Activated naive CD4-positive, alpha-beta T cell treated with anti-CD3 and anti-CD28 coated beads for 36 hours (primary cell): ENCODE measurements at regions not wholly inside any gene's neighbourhood (a gene's known extent, or its start where the extent isn't known, plus 50 kb on each side); places are given as distances from the start of the nearest gene placed in this dataset.

Experiments
- CTCF ChIA-PET: fragments of 350-600 bp; sonication (Branson Sonifier 250); formaldehyde crosslinking; loops from one replicate; lab custom pipeline; 2021; ENCODE audit warnings: antibody characterized with exemption; lab: Charles Lee
- DNase-seq: peaks from one replicate; pipeline ENCODE4 v3.0.0-alpha.2; 2020
- H3K27ac Mint-ChIP-seq: one replicate; pipeline ENCODE4 v1.8.0; 2021; ENCODE audit warnings: mild to moderate bottlenecking, mixed read lengths
- H3K27me3 Mint-ChIP-seq: one replicate; pipeline ENCODE4 v1.8.0; 2021; ENCODE audit warnings: low read depth, mixed read lengths
- H3K36me3 Mint-ChIP-seq: one replicate; pipeline ENCODE4 v1.8.0; 2021; ENCODE audit warnings: low read depth, mixed read lengths
- H3K4me1 Mint-ChIP-seq: one replicate; pipeline ENCODE4 v1.8.0; 2021; ENCODE audit warnings: low read depth, mixed read lengths
- H3K4me3 Mint-ChIP-seq: one replicate; pipeline ENCODE4 v1.8.0; 2021; ENCODE audit warnings: mild to moderate bottlenecking, moderate library complexity, mixed read lengths
- H3K9me3 Mint-ChIP-seq: one replicate; pipeline ENCODE4 v1.8.0; 2021; ENCODE audit warnings: mixed read lengths
- intact Hi-C: fragments of 100-400 bp; cut with micrococcal nuclease; formaldehyde crosslinking; loops from one replicate; pipeline ENCODE4 v1.15.1; 2023

GRCh38 chr3:72129501-72130094 is 344.6 kb upstream of the PROK2 start:
- no peaks in the 10 kb centered on the region for H3K9me3 Mint-ChIP-seq
- H3K27ac Mint-ChIP-seq: no peak overlapping the region
- no peak for DNase-seq
- peaks cover 10% of the 10 kb centered on the region for H3K4me1 Mint-ChIP-seq
- H3K27me3 Mint-ChIP-seq: peaks cover 2% of the 10 kb centered on the region
- intact Hi-C loops: no loop called here
- CTCF ChIA-PET: no interaction called here
- H3K4me3 Mint-ChIP-seq: no peak overlapping the region
- no peaks in the 10 kb centered on the region for H3K36me3 Mint-ChIP-seq

- intact Hi-C loops: no loop called here
- H3K36me3 Mint-ChIP-seq: no peaks in the 10 kb centered on the region
- H3K4me1 Mint-ChIP-seq: peaks cover 3% of the 10 kb centered on the region
- peaks cover 2% of the 10 kb centered on the region for H3K27me3 Mint-ChIP-seq
- CTCF ChIA-PET: no interaction called here
- H3K4me3 Mint-ChIP-seq: no peak overlapping the region
- DNase-seq: no peak
- no peaks in the 10 kb centered on the region for H3K9me3 Mint-ChIP-seq
- no peak overlapping the region for H3K27ac Mint-ChIP-seq
Observed at GRCh38 chr3:72128921-72129320, 344.0 kb upstream of the PROK2 start.

GRCh38 chr3:72127844-72128243 is 342.9 kb upstream of the PROK2 start:
- no peak overlapping the region for H3K27ac Mint-ChIP-seq
- CTCF ChIA-PET: no interaction called here
- intact Hi-C loops: no loop called here
- no peaks in the 10 kb centered on the region for H3K9me3 Mint-ChIP-seq
- peaks cover 2% of the 10 kb centered on the region for H3K27me3 Mint-ChIP-seq
- H3K4me1 Mint-ChIP-seq: no peaks in the 10 kb centered on the region
- no peaks in the 10 kb centered on the region for H3K36me3 Mint-ChIP-seq
- H3K4me3 Mint-ChIP-seq: no peak overlapping the region
- no peak for DNase-seq

- no peaks in the 10 kb centered on the region for H3K36me3 Mint-ChIP-seq
- H3K27ac Mint-ChIP-seq: no peak overlapping the region
- CTCF ChIA-PET: no interaction called here
- intact Hi-C loops: no loop called here
- H3K4me1 Mint-ChIP-seq: no peaks in the 10 kb centered on the region
- no peak for DNase-seq
- H3K4me3 Mint-ChIP-seq: no peak overlapping the region
- H3K9me3 Mint-ChIP-seq: no peaks in the 10 kb centered on the region
- peaks cover 2% of the 10 kb centered on the region for H3K27me3 Mint-ChIP-seq
Observed at GRCh38 chr3:72127224-72127612, 342.3 kb upstream of the PROK2 start.

- CTCF ChIA-PET: no interaction called here
Observed at GRCh38 chr3:72126441-72127223, 341.7 kb upstream of the PROK2 start.

GRCh38 chr3:72123908-72124441 is 339.0 kb upstream of the PROK2 start:
- CTCF ChIA-PET: no interaction called here
- no peaks in the 10 kb centered on the region for H3K4me1 Mint-ChIP-seq
- H3K4me3 Mint-ChIP-seq: no peak overlapping the region
- peak; percentile 52 for DNase-seq
- no peaks in the 10 kb centered on the region for H3K36me3 Mint-ChIP-seq
- intact Hi-C loops: no loop called here
- H3K27ac Mint-ChIP-seq: no peak overlapping the region
- H3K27me3 Mint-ChIP-seq: peaks cover 2% of the 10 kb centered on the region
- H3K9me3 Mint-ChIP-seq: no peaks in the 10 kb centered on the region

More at GRCh38 chr3:72126441-72127223, 341.7 kb upstream of the PROK2 start:
- Mint-ChIP-seq H3K27ac (no peak overlapping the region), H3K27me3 (peaks cover 2% of the 10 kb centered on the region), H3K4me3 (no peak overlapping the region), H3K4me1 (no peaks in the 10 kb centered on the region), H3K9me3 (no peaks in the 10 kb centered on the region), H3K36me3 (no peaks in the 10 kb centered on the region)
- DNase-seq: no peak
- intact Hi-C loops: no loop called here

- H3K27me3 Mint-ChIP-seq: peaks cover 5% of the 10 kb centered on the region
- H3K27ac Mint-ChIP-seq: no peak overlapping the region
- H3K4me3 Mint-ChIP-seq: no peak overlapping the region
- intact Hi-C loops: no loop called here
- no peaks in the 10 kb centered on the region for H3K9me3 Mint-ChIP-seq
- H3K36me3 Mint-ChIP-seq: no peaks in the 10 kb centered on the region
- no peak for DNase-seq
- no peaks in the 10 kb centered on the region for H3K4me1 Mint-ChIP-seq
- CTCF ChIA-PET: no interaction called here
Observed at GRCh38 chr3:72120806-72121778, 336.1 kb upstream of the PROK2 start.

- CTCF ChIA-PET: no interaction called here
- Mint-ChIP-seq H3K9me3 (no peaks in the 10 kb centered on the region), H3K27me3 (peaks cover 2% of the 10 kb centered on the region), H3K4me1 (no peaks in the 10 kb centered on the region), H3K27ac (no peak overlapping the region), H3K4me3 (no peak overlapping the region), H3K36me3 (no peaks in the 10 kb centered on the region)
- intact Hi-C loops: no loop called here
- DNase-seq: no peak
Observed at GRCh38 chr3:72120039-72120438, 335.1 kb upstream of the PROK2 start.

- Mint-ChIP-seq H3K27me3 (peaks cover 2% of the 10 kb centered on the region), H3K9me3 (no peaks in the 10 kb centered on the region), H3K4me3 (no peak overlapping the region), H3K36me3 (no peaks in the 10 kb centered on the region), H3K27ac (no peak overlapping the region), H3K4me1 (no peaks in the 10 kb centered on the region)
- intact Hi-C loops: no loop called here
- CTCF ChIA-PET: interaction anchor here (0.6 kb wide), 1 partner anchor 113 kb away, joined by 3 read pairs; no protein-coding TSS in a partner anchor
- no peak for DNase-seq
Observed at GRCh38 chr3:72118628-72119027, 333.7 kb upstream of the PROK2 start.

- Mint-ChIP-seq H3K4me3 (no peak overlapping the region), H3K27me3 (peaks cover 2% of the 10 kb centered on the region), H3K4me1 (no peaks in the 10 kb centered on the region), H3K27ac (no peak overlapping the region), H3K9me3 (no peaks in the 10 kb centered on the region), H3K36me3 (no peaks in the 10 kb centered on the region)
- intact Hi-C loops: no loop called here
- DNase-seq: no peak
- CTCF ChIA-PET: no interaction called here
Observed at GRCh38 chr3:72116226-72116625, 331.3 kb upstream of the PROK2 start.

- H3K36me3 Mint-ChIP-seq: no peaks in the 10 kb centered on the region
- H3K4me1 Mint-ChIP-seq: no peaks in the 10 kb centered on the region
- DNase-seq: no peak
- H3K27ac Mint-ChIP-seq: no peak overlapping the region
- CTCF ChIA-PET: no interaction called here
- peaks cover 2% of the 10 kb centered on the region for H3K27me3 Mint-ChIP-seq
- H3K4me3 Mint-ChIP-seq: no peak overlapping the region
- intact Hi-C loops: no loop called here
- H3K9me3 Mint-ChIP-seq: no peaks in the 10 kb centered on the region
Observed at GRCh38 chr3:72115307-72115706, 330.4 kb upstream of the PROK2 start.

GRCh38 chr3:72114773-72115172 is 329.8 kb upstream of the PROK2 start:
- CTCF ChIA-PET: interaction anchor here (0.6 kb wide), 1 partner anchor 16 kb away, joined by 3 read pairs; no protein-coding TSS in a partner anchor
- Mint-ChIP-seq H3K4me1 (no peaks in the 10 kb centered on the region), H3K9me3 (no peaks in the 10 kb centered on the region), H3K27ac (no peak overlapping the region), H3K4me3 (no peak overlapping the region), H3K27me3 (peaks cover 3% of the 10 kb centered on the region), H3K36me3 (no peaks in the 10 kb centered on the region)
- DNase-seq: no peak
- intact Hi-C loops: no loop called here
